ENCODE measurements at regions not wholly inside any gene's neighbourhood (a gene's known extent, or its start where the extent isn't known, plus 50 kb on each side); places are given as distances from the start of the nearest gene placed in this dataset.

DNA sequence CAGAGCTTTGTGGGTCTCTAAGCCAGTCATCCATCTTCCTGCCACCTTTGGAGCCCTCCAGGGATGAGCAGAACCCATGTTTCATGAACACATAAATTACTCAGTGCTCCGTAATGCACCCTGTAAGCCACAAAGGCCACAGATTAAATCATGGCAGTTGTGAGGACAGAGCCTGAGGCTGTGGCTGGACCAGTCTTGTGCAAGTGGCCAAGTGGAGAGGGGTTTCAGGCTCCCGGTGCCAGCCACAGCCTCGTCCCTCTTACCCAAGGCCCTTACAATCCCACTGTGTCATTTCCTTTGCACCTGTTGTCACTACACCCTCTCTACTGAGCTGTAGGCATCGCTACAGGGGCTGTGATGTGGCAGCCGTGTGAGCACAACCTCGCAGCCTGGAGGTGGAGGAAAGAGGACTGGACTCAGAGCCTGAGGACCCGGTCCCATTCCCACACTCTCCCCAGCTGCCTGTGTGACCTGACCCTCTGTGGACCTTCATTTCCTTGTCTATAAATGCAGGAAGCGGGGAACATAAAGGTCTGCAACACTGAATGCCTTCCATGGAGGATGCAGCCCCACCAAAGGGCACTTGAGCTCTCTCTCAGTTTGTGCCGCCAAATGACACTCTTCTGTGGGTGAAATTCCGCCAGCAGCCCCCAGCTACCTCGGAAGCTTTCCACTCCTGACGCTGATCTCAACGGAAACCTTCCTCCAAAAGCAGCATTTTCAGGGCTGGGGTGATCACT lies 792.0 kb downstream of the UQCRFS1 start:
- no peak overlapping the region for H3K27ac Mint-ChIP-seq (ENCODE audit: unreplicated experiment)
- TF ChIP-seq, protein P1, sequence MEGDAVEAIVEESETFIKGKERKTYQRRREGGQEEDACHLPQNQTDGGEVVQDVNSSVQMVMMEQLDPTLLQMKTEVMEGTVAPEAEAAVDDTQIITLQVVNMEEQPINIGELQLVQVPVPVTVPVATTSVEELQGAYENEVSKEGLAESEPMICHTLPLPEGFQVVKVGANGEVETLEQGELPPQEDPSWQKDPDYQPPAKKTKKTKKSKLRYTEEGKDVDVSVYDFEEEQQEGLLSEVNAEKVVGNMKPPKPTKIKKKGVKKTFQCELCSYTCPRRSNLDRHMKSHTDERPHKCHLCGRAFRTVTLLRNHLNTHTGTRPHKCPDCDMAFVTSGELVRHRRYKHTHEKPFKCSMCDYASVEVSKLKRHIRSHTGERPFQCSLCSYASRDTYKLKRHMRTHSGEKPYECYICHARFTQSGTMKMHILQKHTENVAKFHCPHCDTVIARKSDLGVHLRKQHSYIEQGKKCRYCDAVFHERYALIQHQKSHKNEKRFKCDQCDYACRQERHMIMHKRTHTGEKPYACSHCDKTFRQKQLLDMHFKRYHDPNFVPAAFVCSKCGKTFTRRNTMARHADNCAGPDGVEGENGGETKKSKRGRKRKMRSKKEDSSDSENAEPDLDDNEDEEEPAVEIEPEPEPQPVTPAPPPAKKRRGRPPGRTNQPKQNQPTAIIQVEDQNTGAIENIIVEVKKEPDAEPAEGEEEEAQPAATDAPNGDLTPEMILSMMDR (conservative IDR thresholded peaks at IDR 0.05) = no peak
- H3K4me1 Mint-ChIP-seq = peaks cover 11% of the 10 kb centered on the region
- no peaks in the 10 kb centered on the region for H3K27me3 Mint-ChIP-seq (ENCODE audit: low read depth)
- H3K4me3 Mint-ChIP-seq = no peak overlapping the region
- no peak for DNase-seq (ENCODE audit: low read depth, low spot score)
- no peaks in the 10 kb centered on the region for H3K9me3 Mint-ChIP-seq
- no peaks in the 10 kb centered on the region for H3K36me3 Mint-ChIP-seq (ENCODE audit: low read depth)

DNA sequence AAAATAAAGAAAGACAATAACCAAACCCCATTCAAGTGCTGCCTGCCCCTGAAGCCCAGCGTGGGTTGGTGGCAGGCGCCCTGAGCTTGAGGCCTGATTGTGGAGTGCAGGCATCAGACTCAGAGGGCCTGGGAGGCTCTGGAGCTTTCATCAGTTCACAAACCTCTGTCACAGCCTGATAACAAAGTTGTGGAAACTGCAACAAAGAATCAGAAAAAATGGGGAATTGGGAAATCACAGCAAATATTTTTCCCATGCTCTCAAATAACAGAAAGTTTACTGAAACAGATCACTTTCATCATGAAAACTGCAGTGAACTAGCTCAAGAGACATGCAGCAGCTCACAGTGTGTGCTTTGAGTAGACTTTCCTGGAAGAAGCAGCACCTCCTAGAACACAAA lies 793.6 kb downstream of the UQCRFS1 start:
- no peaks in the 10 kb centered on the region for H3K4me1 Mint-ChIP-seq
- no peaks in the 10 kb centered on the region for H3K27me3 Mint-ChIP-seq (ENCODE audit: low read depth)
- H3K27ac Mint-ChIP-seq (ENCODE audit: unreplicated experiment) = no peak overlapping the region
- DNase-seq (ENCODE audit: low read depth, low spot score) = no peak
- H3K4me3 Mint-ChIP-seq = no peak overlapping the region
- H3K36me3 Mint-ChIP-seq (ENCODE audit: low read depth) = no peaks in the 10 kb centered on the region
- TF ChIP-seq, protein P1 (conservative IDR thresholded peaks at IDR 0.05) = no peak
- H3K9me3 Mint-ChIP-seq = no peaks in the 10 kb centered on the region

DNA sequence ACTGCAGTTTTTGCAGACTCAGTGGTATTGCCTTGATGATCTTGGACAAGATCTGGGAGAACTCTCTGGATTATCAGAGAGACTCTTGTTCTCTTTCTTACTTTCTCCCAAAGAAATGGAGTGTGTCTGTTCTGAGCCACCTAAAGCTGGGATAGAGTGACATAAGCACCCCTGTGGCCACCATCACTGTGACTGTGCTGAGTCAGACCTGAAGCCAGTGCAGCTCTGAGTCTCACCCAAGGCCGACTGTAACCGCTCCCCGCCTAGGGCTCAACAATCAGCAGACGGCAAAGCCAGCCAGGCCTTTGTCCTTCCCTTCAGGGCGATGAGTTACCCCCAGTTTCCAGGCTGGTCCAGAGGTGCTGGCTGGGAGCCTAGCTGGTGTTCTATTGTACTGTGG lies 795.6 kb downstream of the UQCRFS1 start:
- Mint-ChIP-seq H3K27ac (ENCODE audit: unreplicated experiment) (no peak overlapping the region), H3K9me3 (no peaks in the 10 kb centered on the region), H3K36me3 (ENCODE audit: low read depth) (no peaks in the 10 kb centered on the region), H3K27me3 (ENCODE audit: low read depth) (no peaks in the 10 kb centered on the region), H3K4me1 (no peaks in the 10 kb centered on the region), H3K4me3 (no peak overlapping the region)
- TF ChIP-seq, protein P1 (conservative IDR thresholded peaks at IDR 0.05) = no peak
- no peak for DNase-seq (ENCODE audit: low read depth, low spot score)

DNA sequence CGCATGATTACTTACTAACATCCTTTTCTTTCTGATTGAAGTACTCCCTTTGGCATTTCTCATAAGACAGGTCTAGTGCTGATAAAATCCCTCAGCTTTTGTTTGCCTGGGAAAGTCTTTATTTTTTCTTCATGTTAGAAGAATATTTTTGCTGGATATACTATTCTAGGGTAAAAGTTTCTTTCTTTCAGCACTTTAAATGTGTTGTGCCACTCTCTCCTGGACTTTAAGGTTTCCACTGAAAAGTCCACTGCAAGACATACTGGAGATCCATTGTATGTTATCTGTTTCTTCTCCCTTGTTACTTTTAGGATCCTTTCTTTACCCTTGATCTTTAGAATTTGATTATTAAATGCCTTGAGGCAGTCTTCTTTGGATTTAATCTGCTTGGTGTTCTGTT lies 796.7 kb downstream of the UQCRFS1 start:
- no peaks in the 10 kb centered on the region for H3K36me3 Mint-ChIP-seq (ENCODE audit: low read depth)
- no peaks in the 10 kb centered on the region for H3K9me3 Mint-ChIP-seq
- H3K4me1 Mint-ChIP-seq = no peaks in the 10 kb centered on the region
- no peak for DNase-seq (ENCODE audit: low read depth, low spot score)
- TF ChIP-seq, protein P1 (conservative IDR thresholded peaks at IDR 0.05) = no peak
- H3K27me3 Mint-ChIP-seq (ENCODE audit: low read depth) = no peaks in the 10 kb centered on the region
- no peak overlapping the region for H3K27ac Mint-ChIP-seq (ENCODE audit: unreplicated experiment)
- H3K4me3 Mint-ChIP-seq = no peak overlapping the region

DNA sequence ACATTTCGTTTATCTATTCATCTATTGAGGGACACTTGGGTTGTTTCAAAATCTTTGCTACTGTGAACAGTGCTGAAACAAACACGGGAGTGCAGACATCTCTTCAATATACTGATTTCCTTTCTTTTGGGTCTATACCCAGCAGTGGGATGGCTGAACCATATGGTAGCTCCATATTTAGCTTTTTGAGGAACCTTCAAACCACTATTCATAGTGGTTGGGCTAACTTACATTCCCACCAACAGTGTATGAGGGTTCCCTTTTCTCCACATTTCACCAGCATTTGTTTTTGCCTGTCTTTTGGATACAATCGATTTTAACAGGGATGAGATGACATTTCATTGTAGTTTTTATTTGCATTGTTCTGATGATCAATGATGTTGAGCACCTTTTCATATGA lies 798.2 kb downstream of the UQCRFS1 start:
- TF ChIP-seq, protein P1 (conservative IDR thresholded peaks at IDR 0.05) = no peak
- Mint-ChIP-seq H3K4me1 (no peaks in the 10 kb centered on the region), H3K27me3 (ENCODE audit: low read depth) (no peaks in the 10 kb centered on the region), H3K4me3 (no peak overlapping the region), H3K9me3 (no peaks in the 10 kb centered on the region), H3K27ac (ENCODE audit: unreplicated experiment) (no peak overlapping the region), H3K36me3 (ENCODE audit: low read depth) (no peaks in the 10 kb centered on the region)
- DNase-seq (ENCODE audit: low read depth, low spot score) = no peak
